ENCODE measurements at regions not wholly inside any gene's neighbourhood (a gene's known extent, or its start where the extent isn't known, plus 50 kb on each side); places are given as distances from the start of the nearest gene placed in this dataset.

- no peak for TF ChIP-seq CTCF (optimal IDR thresholded peaks at IDR 0.05 in 1 of 3, IDR thresholded peaks at IDR 0.05 in 1 of 3, conservative IDR thresholded peaks at IDR 0.05 in 1 of 3; ENCODE audit: extremely low read depth in 1 of 3, insufficient read depth in 2 of 3, low read length in 3 of 3)
- TF ChIP-seq EZH2 (IDR thresholded peaks at IDR 0.05; ENCODE audit: low read length) = no peak
These were observed 458.8 kb upstream of the CNTN5 start for GRCh38 chr11:98561877-98562395.
